ENCODE measurements at regions not wholly inside any gene's neighbourhood (a gene's known extent, or its start where the extent isn't known, plus 50 kb on each side); places are given as distances from the start of the nearest gene placed in this dataset.

DNA sequence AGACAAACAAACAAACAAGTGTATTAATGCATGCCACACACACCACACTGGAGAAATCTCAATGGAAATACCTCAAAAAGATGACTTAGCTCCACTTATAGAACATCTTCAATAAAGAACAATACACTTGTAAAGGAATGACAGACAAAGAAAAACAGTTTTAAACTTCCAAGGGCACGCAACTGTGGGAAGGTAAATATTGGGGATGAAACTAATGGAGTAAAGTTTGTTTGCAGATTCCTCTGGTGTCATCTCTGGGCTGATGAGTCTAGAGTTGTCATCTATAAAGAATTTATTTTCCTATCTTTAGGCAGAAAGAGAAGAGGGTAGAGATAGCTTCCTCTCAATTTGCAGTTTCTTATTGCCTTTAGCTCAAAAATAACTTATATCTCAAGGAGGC lies 144.0 kb upstream of the ZC3H15 start:
- H3K4me1 Mint-ChIP-seq = peaks cover 10% of the 10 kb centered on the region
- DNase-seq (no peak), ATAC-seq (ENCODE audit: low read depth) (no peak)
- intact Hi-C loops (cut with micrococcal nuclease) = no loop called here
- H3K36me3 Mint-ChIP-seq (ENCODE audit: low read depth) = peaks cover 14% of the 10 kb centered on the region
- H3K27ac Mint-ChIP-seq = no peak overlapping the region
- no peak overlapping the region for H3K4me3 Mint-ChIP-seq
- peaks cover 7% of the 10 kb centered on the region for H3K9me3 Mint-ChIP-seq
- CTCF ChIA-PET = no interaction called here
- POLR2A ChIA-PET = no interaction called here
- H3K27me3 Mint-ChIP-seq = no peaks in the 10 kb centered on the region
- TF ChIP-seq CTCF (IDR thresholded peaks at IDR 0.05) = no peak

DNA sequence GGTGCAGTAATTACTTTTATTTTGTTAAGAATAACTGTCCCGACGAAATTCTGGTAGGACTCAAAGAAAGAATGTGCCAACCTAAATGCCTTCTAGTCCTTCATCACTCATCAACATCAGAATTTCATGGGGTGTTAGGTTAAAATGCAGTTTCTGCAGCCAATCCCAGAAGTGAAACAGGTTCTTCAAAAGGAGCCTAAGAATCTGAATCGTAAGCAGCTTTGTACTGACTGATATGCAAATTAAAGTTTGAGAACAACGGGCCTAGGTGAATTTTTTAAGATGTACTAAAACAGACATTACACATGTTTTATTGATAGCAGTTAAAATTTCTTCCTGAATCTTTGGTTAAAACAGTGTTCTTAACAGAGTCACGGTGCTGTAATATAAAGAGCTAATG lies 140.3 kb upstream of the ZC3H15 start:
- peaks cover 14% of the 10 kb centered on the region for H3K4me1 Mint-ChIP-seq
- POLR2A ChIA-PET = no interaction called here
- no peak for DNase-seq
- H3K9me3 Mint-ChIP-seq = peaks cover 2% of the 10 kb centered on the region
- H3K27ac Mint-ChIP-seq = no peak overlapping the region
- CTCF ChIA-PET = no interaction called here
- no peak for ATAC-seq (ENCODE audit: low read depth)
- no peak overlapping the region for H3K4me3 Mint-ChIP-seq
- H3K36me3 Mint-ChIP-seq (ENCODE audit: low read depth) = peaks cover 14% of the 10 kb centered on the region
- intact Hi-C loops (cut with micrococcal nuclease) = no loop called here
- no peaks in the 10 kb centered on the region for H3K27me3 Mint-ChIP-seq
- TF ChIP-seq CTCF (IDR thresholded peaks at IDR 0.05) = no peak

DNA sequence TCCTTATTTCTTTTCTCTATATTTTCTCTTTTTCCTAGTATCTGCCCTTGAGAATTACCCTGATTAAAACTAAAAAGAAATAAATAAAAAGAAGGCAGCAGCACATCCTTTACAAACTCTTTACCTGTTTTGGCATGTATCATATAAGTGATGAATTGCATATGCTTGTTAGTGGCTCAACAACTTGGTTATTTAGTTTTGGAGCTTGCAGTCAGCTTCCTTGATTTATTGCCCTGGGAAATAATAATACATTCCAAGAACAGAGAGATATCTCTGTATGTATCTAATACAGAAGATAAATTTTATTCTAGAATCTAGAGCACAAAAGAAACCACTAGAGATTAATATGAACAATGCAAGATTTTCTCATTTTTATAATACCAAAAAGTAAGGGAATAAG lies 139.8 kb upstream of the ZC3H15 start:
- peaks cover 14% of the 10 kb centered on the region for H3K4me1 Mint-ChIP-seq
- DNase-seq (no peak), ATAC-seq (ENCODE audit: low read depth) (no peak)
- ChIA-PET CTCF (no interaction called here), POLR2A (no interaction called here)
- peaks cover 2% of the 10 kb centered on the region for H3K9me3 Mint-ChIP-seq
- no peak overlapping the region for H3K27ac Mint-ChIP-seq
- intact Hi-C loops (cut with micrococcal nuclease) = no loop called here
- no peaks in the 10 kb centered on the region for H3K27me3 Mint-ChIP-seq
- H3K4me3 Mint-ChIP-seq = no peak overlapping the region
- no peak for TF ChIP-seq CTCF (IDR thresholded peaks at IDR 0.05)
- peaks cover 14% of the 10 kb centered on the region for H3K36me3 Mint-ChIP-seq (ENCODE audit: low read depth)

DNA sequence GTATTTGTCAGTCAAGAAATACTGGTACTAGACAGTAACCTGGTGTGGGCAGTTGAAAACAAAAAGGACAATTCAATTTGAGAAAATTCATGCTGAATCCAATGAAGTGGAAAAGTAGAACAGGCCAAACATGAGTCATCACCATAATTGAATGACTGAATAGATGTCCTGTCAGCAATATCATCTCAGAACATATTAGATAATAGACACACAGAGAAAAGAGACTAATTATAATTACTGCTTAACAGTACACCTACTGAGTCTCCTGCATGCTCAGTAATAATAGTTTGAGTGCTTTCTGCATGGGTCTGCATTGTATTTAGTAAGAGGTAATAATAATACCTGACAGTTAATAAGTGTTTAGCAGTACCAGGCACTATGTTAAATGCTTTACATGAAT lies 138.6 kb upstream of the ZC3H15 start:
- no peak for DNase-seq
- H3K27me3 Mint-ChIP-seq = no peaks in the 10 kb centered on the region
- no peak overlapping the region for H3K27ac Mint-ChIP-seq
- CTCF ChIA-PET = no interaction called here
- H3K9me3 Mint-ChIP-seq = peaks cover 4% of the 10 kb centered on the region
- TF ChIP-seq CTCF (IDR thresholded peaks at IDR 0.05) = no peak
- peaks cover 14% of the 10 kb centered on the region for H3K4me1 Mint-ChIP-seq
- H3K36me3 Mint-ChIP-seq (ENCODE audit: low read depth) = peaks cover 10% of the 10 kb centered on the region
- ATAC-seq (ENCODE audit: low read depth) = no peak
- intact Hi-C loops (cut with micrococcal nuclease) = no loop called here
- no peak overlapping the region for H3K4me3 Mint-ChIP-seq
- POLR2A ChIA-PET = no interaction called here

DNA sequence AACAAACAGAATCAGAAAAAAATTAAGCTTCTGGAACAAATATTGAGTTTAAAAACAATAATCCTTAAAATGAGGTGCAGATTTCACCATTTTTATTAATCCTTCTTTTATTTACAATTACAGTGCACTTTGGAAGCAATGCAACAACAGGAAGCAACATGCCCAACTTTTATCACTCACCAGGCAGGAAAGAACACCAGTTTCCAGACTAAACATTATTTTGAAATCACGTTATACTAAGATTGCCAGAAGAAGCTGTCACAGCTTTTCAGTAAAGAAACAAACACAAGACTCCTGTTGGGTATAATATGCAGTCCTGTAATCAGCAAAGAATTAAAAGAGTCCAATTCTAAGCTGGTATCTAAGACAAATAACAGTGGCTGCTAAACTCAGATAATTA lies 137.9 kb upstream of the ZC3H15 start:
- Mint-ChIP-seq H3K27me3 (no peaks in the 10 kb centered on the region), H3K27ac (no peak overlapping the region), H3K36me3 (ENCODE audit: low read depth) (peaks cover 17% of the 10 kb centered on the region), H3K9me3 (peaks cover 7% of the 10 kb centered on the region), H3K4me3 (no peak overlapping the region), H3K4me1 (peaks cover 14% of the 10 kb centered on the region)
- no peak for DNase-seq
- ChIA-PET POLR2A (no interaction called here), CTCF (no interaction called here)
- ATAC-seq (ENCODE audit: low read depth) = no peak
- intact Hi-C loops (cut with micrococcal nuclease) = no loop called here
- TF ChIP-seq CTCF (IDR thresholded peaks at IDR 0.05) = no peak
